OCI-LY3 (cell line): ENCODE measurements at regions not wholly inside any gene's neighbourhood (a gene's known extent, or its start where the extent isn't known, plus 50 kb on each side); places are given as distances from the start of the nearest gene placed in this dataset.

Experiments used
- CTCF ChIP-seq: fragments of 200-600, 300-600 bp; sonication (generic); IDR thresholded peaks from 2 replicates; pipeline ENCODE4 v1.5.1; 2014; ENCODE audit warnings: antibody characterized with exemption, low read length, low read depth
- EZH2phosphoT487 ChIP-seq: fragments of 200-600 bp; shearing (Covaris generic); IDR thresholded peaks from 2 replicates; pipeline ENCODE4 v1.6.1; 2018; ENCODE audit warnings: antibody characterized with exemption, mixed run types, low read depth

GRCh38 chr16:29237971-29238370 is 168.5 kb downstream of the NPIPB11 start:
- TF ChIP-seq CTCF, result no peak
- no peak for TF ChIP-seq EZH2phosphoT487
